H1 (cell line): ENCODE measurements at regions not wholly inside any gene's neighbourhood (a gene's known extent, or its start where the extent isn't known, plus 50 kb on each side); places are given as distances from the start of the nearest gene placed in this dataset.

Source experiments
- CTCF ChIA-PET: fragments of 300-600 bp; sonication (Branson Sonifier 250); formaldehyde crosslinking; loops from one replicate; lab custom pipeline; 2021; ENCODE audit not compliant: partially characterized antibody; lab: Charles Lee
- POLR2A ChIA-PET: fragments of 300-600 bp; sonication (Branson Sonifier 250); formaldehyde crosslinking; loops from one replicate; lab custom pipeline; 2021; ENCODE audit warnings: inconsistent platforms; ENCODE audit not compliant: partially characterized antibody; lab: Charles Lee
- DNase-seq, 2 experiments: peaks; one replicate each; pipeline versions ENCODE4 v3.0.0 to v3.0.0-alpha.2; 2010 to 2022; ENCODE audit warnings: low spot score in 2 of 2, low read depth in 1 of 2, mixed read lengths in 1 of 2
- FAIRE-seq: peaks from 2 replicates; lab custom pipeline; 2011; peaks lifted over from hg19 to GRCh38; lab: Jason Lieb, UNC
- H2AFZ ChIP-seq: 2 replicates; pipeline ENCODE4 v1.8.1; 2012; ENCODE audit warnings: low read length, inconsistent platforms
- H2AK5ac ChIP-seq: 2 replicates; pipeline ENCODE4 v1.6.1; 2013; ENCODE audit warnings: low read depth, low read length
- H2BK120ac ChIP-seq: replicated peaks from 2 replicates; pipeline ENCODE3; 2013; ENCODE audit warnings: low read depth, low read length, inconsistent platforms
- H2BK12ac ChIP-seq: 2 replicates; pipeline ENCODE4 v1.6.1; 2013; ENCODE audit warnings: low read depth, low read length
- H2BK15ac ChIP-seq: 2 replicates; pipeline ENCODE4 v1.6.1; 2013; ENCODE audit warnings: low read length
- H2BK20ac ChIP-seq: 2 replicates; pipeline ENCODE4 v1.6.1; 2013; ENCODE audit warnings: low read length
- H2BK5ac ChIP-seq: 2 replicates; pipeline ENCODE4 v1.6.1; 2013; ENCODE audit warnings: low read depth, low read length
- H3K14ac ChIP-seq: 2 replicates; pipeline ENCODE4 v1.6.1; 2013; ENCODE audit warnings: inconsistent platforms; ENCODE audit not compliant: insufficient read length
- H3K18ac ChIP-seq: 2 replicates; pipeline ENCODE4 v1.6.1; 2013; ENCODE audit warnings: low read length; ENCODE audit errors: extremely low read depth
- H3K23ac ChIP-seq: 2 replicates; pipeline ENCODE4 v1.6.1; 2013; ENCODE audit warnings: inconsistent platforms; ENCODE audit not compliant: insufficient read length
- H3K23me2 ChIP-seq: 2 replicates; pipeline ENCODE4 v1.6.1; 2013; ENCODE audit warnings: low read depth, low read length
- H3K27ac ChIP-seq: 2 replicates; pipeline ENCODE4 v1.6.1; 2011; ENCODE audit warnings: low read depth, low read length, inconsistent platforms
- H3K27me3 ChIP-seq, 4 experiments: replicated peaks in 1 of 4; 1 replicate in 1 of 4; 2 replicates in 3 of 4; pipeline versions ENCODE4 v1.6.1 to v1.8.1; 2011 to 2013; ENCODE audit warnings: low read length in 3 of 4, mild to moderate bottlenecking in 3 of 4, inconsistent platforms in 2 of 4, mixed read lengths in 2 of 4, moderate library complexity in 1 of 4; ENCODE audit not compliant: control insufficient read depth in 3 of 4, insufficient read depth in 3 of 4; ENCODE audit errors: extremely low read depth in 1 of 4
- H3K36me3 ChIP-seq, 4 experiments: 2 replicates each; pipeline versions ENCODE4 v1.6.1 to v1.8.1; 2011 to 2013; ENCODE audit warnings: mild to moderate bottlenecking in 4 of 4, low read length in 3 of 4, moderate library complexity in 2 of 4, control low read depth in 1 of 4, inconsistent platforms in 1 of 4; ENCODE audit not compliant: insufficient read depth in 4 of 4, control insufficient read depth in 2 of 4
- H3K4ac ChIP-seq: replicated peaks from 2 replicates; pipeline ENCODE3; 2013; ENCODE audit warnings: low read length, low read depth, mixed read lengths, inconsistent platforms; ENCODE audit not compliant: insufficient read length
- H3K4me1 ChIP-seq, 4 experiments: replicated peaks in 1 of 4; 1 replicate in 1 of 4; 2 replicates in 3 of 4; pipeline versions ENCODE4 v1.6.1 to v1.8.1; 2011 to 2013; ENCODE audit warnings: low read length in 3 of 4, inconsistent platforms in 2 of 4, mixed read lengths in 1 of 4; ENCODE audit not compliant: insufficient read depth in 4 of 4, control insufficient read depth in 3 of 4
- H3K4me2 ChIP-seq, 2 experiments: 2 replicates each; pipeline versions ENCODE4 v1.6.1 to v1.8.1; 2011 to 2013; ENCODE audit warnings: low read depth in 2 of 2, low read length in 2 of 2, control low read depth in 1 of 2, inconsistent platforms in 1 of 2, mild to moderate bottlenecking in 1 of 2; ENCODE audit not compliant: insufficient read depth in 1 of 2
- H3K4me3 ChIP-seq, 4 experiments: fragments of 200-600, 300-600 bp in 1 of 4; sonication (generic), shearing (Covaris generic), sonication (Bioruptor Twin) in 1 of 4; 2 replicates each; pipeline versions ENCODE4 v1.5.1 to v1.8.1; 2011 to 2016; ENCODE audit warnings: low read length in 4 of 4, low read depth in 3 of 4, control low read depth in 2 of 4, inconsistent platforms in 2 of 4, mild to moderate bottlenecking in 2 of 4, mixed read lengths in 1 of 4, moderate library complexity in 1 of 4; ENCODE audit not compliant: insufficient read depth in 2 of 4; ENCODE audit errors: extremely low read depth in 1 of 4
- H3K56ac ChIP-seq: replicated peaks from 2 replicates; pipeline ENCODE3; 2013; ENCODE audit warnings: low read depth, mild to moderate bottlenecking, mixed read lengths, low read length, inconsistent platforms; ENCODE audit not compliant: insufficient read length
- H3K79me1 ChIP-seq: 2 replicates; pipeline ENCODE4 v1.6.1; 2013; ENCODE audit warnings: low read depth, low read length, control low read depth
- H3K79me2 ChIP-seq, 2 experiments: 2 replicates each; pipeline versions ENCODE4 v1.6.1 to v1.8.1; 2012 to 2013; ENCODE audit warnings: low read length in 2 of 2, mild to moderate bottlenecking in 2 of 2, inconsistent platforms in 1 of 2; ENCODE audit not compliant: insufficient read depth in 2 of 2, control insufficient read depth in 1 of 2
- H3K9ac ChIP-seq, 4 experiments: replicated peaks in 1 of 4; 1 replicate in 1 of 4; 2 replicates in 3 of 4; pipeline versions ENCODE4 v1.6.1 to v1.8.1; 2011 to 2013; ENCODE audit warnings: low read depth in 3 of 4, low read length in 3 of 4, control low read depth in 2 of 4, mild to moderate bottlenecking in 2 of 4, moderate library complexity in 2 of 4, inconsistent platforms in 1 of 4; ENCODE audit errors: extremely low read depth in 1 of 4
- H3K9me3 ChIP-seq, 2 experiments: 2 replicates each; pipeline versions ENCODE4 v1.6.1 to v1.8.1; 2012 to 2013; ENCODE audit warnings: mild to moderate bottlenecking in 2 of 2, moderate library complexity in 2 of 2, control low read depth in 1 of 2, inconsistent platforms in 1 of 2, low read depth in 1 of 2, low read length in 1 of 2, mixed read lengths in 1 of 2; ENCODE audit not compliant: insufficient read depth in 2 of 2
- H4K20me1 ChIP-seq, 2 experiments: replicated peaks in 1 of 2; 2 replicates each; pipeline versions ENCODE3 to v1.8.1; 2011 to 2013; ENCODE audit warnings: inconsistent platforms in 2 of 2, low read length in 2 of 2, mild to moderate bottlenecking in 1 of 2; ENCODE audit not compliant: insufficient read depth in 2 of 2, control insufficient read depth in 1 of 2
- H4K5ac ChIP-seq: 2 replicates; pipeline ENCODE4 v1.6.1; 2013; ENCODE audit warnings: low read length, low read depth, mixed read lengths, inconsistent platforms; ENCODE audit not compliant: insufficient read length
- H4K8ac ChIP-seq: 2 replicates; pipeline ENCODE4 v1.8.0; 2013; ENCODE audit warnings: mild to moderate bottlenecking, moderate library complexity, low read length, inconsistent platforms; ENCODE audit not compliant: insufficient read depth; ENCODE audit errors: extremely low read depth
- H4K91ac ChIP-seq: replicated peaks from 2 replicates; pipeline ENCODE3; 2013; ENCODE audit warnings: low read length, mixed read lengths, inconsistent platforms; ENCODE audit not compliant: insufficient read length
- CEBPB ChIP-seq: IDR thresholded peaks from 2 replicates; pipeline ENCODE4 v1.6.1; 2012; ENCODE audit warnings: low read depth, low read length
- JUN ChIP-seq: IDR thresholded peaks from 2 replicates; pipeline ENCODE4 v1.6.1; 2011; ENCODE audit warnings: low read depth, mild to moderate bottlenecking, improper control_type of control experiment, low read length
- WGBS, 2 experiments: shearing (Covaris generic) in 1 of 2; methylation state at CpG; one replicate each; pipeline versions ENCODE4 v1.1.6 to v1.1.7; 2013 to 2015; ENCODE audit warnings: low lambda C conversion rate in 2 of 2, mixed read lengths in 2 of 2, inconsistent platforms in 1 of 2, low coverage in 1 of 2, missing lambda C conversion rate in 1 of 2; ENCODE audit not compliant: insufficient replicate concordance in 2 of 2, insufficient coverage in 1 of 2, insufficient read length in 1 of 2; ENCODE audit errors: extremely low coverage in 1 of 2, missing lambda C conversion rate in 1 of 2; 5-methylcytosine and 5-hydroxymethylcytosine counted together

DNA sequence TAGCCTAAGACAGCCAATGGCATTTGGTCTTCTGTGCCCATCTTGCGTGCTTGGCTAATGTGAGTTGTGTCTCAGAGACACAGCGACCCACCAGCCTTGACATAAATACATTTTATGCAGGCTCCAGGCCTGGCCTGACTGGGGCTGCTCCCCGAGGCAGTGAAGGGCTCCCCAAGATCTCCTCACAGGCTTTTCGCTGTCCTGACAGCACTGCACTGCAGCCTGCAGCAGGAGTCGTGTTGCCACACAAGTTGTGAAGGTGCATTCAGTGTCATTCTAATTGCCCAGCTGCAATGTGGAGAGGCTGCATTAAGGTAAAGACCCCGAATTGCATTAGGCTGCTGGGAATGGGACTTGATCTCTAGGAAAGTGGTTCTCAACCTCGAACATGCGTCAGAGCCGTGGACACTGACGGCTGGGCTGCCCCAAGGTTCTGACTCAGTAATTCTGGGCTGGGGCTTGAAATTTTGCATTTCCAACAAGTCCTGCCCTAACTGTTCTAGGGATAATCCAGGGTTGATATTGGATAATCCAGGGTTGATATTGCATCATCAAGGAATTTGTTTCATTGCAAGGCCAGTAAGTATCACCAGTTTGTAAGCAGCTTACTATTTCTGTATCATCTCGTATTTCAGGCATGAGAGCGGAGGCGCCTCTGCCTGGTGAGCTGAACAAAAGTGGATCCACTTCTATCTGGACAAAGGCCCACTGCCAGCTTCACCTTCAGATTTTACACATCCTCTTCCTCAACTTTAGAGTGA is 108.7 kb upstream of the INSIG1 start:
- H4K8ac ChIP-seq = no peak overlapping the region
- no peak overlapping the region for H2AK5ac ChIP-seq
- no peak overlapping the region for H3K27ac ChIP-seq
- H4K91ac ChIP-seq = no peak overlapping the region
- no peaks in the 10 kb centered on the region; a peak in 1 of 7 replicates for H3K4me1 ChIP-seq
- H2BK120ac ChIP-seq = no peak overlapping the region
- no peak overlapping the region for H4K5ac ChIP-seq
- no peak overlapping the region for H2BK12ac ChIP-seq
- no peaks in the 10 kb centered on the region for H3K23me2 ChIP-seq
- peaks cover 28 to 35% of the 10 kb centered on the region in 2 experiments for H3K9me3 ChIP-seq
- no peaks in the 10 kb centered on the region for H3K79me2 ChIP-seq
- no peak overlapping the region for H3K18ac ChIP-seq
- H3K36me3 ChIP-seq = no peaks in the 10 kb centered on the region
- no peak overlapping the region for H3K56ac ChIP-seq
- H3K23ac ChIP-seq = no peak overlapping the region
- no peak for FAIRE-seq
- ChIA-PET POLR2A (no interaction called here), CTCF (interaction anchor here (0.7 to 3.2 kb wide), 23 partner anchors 9 to 275 kb away, joined by 3 to 22 read pairs (median 5); no protein-coding TSS in a partner anchor)
- H3K4ac ChIP-seq = no peak overlapping the region
- H2AFZ ChIP-seq = no peak overlapping the region
- H4K20me1 ChIP-seq = no peaks in the 10 kb centered on the region
- DNase-seq = no peak
- H3K9ac ChIP-seq = no peak overlapping the region
- TF ChIP-seq CEBPB (peak; percentile 47; the same call in 1 of the 2 replicates), JUN (no peak)
- TF ChIP-seq, all 59 proteins: peak for 1
- Histone ChIP-seq H2BK5ac (no peak overlapping the region), H3K4me3 (no peak overlapping the region), H2BK20ac (no peak overlapping the region), H3K79me1 (no peaks in the 10 kb centered on the region), H3K14ac (no peak overlapping the region), H3K27me3 (peaks cover 0 to 3% (median 0%) of the 10 kb centered on the region in 4 experiments; a peak in 1 of 7 replicates), H2BK15ac (no peak overlapping the region), H3K4me2 (no peak overlapping the region)
- 85% methylated on average over 13 of the region's 13 CpGs; no CpG with 5 or more reads in 1 of the 2 experiments for WGBS, 2 experiments
